GM21576 (cell line): ENCODE measurements at regions not wholly inside any gene's neighbourhood (a gene's known extent, or its start where the extent isn't known, plus 50 kb on each side); places are given as distances from the start of the nearest gene placed in this dataset.
A peak's percentile ranks its signal among the peaks of the same experiment; 100 is the strongest.
"Not testable (repeated sequence)": the region's sequence is repeated elsewhere in the genome, so short reads cannot be mapped to it uniquely, and the experiment has no call there.

Source experiments
- ATAC-seq: cut with Tn5 transposase; IDR thresholded peaks from one replicate; pipeline ENCODE4 v1.9.1; 2021; ENCODE audit warnings: mild to moderate bottlenecking, moderate library complexity; ENCODE audit not compliant: unreplicated experiment

DNA sequence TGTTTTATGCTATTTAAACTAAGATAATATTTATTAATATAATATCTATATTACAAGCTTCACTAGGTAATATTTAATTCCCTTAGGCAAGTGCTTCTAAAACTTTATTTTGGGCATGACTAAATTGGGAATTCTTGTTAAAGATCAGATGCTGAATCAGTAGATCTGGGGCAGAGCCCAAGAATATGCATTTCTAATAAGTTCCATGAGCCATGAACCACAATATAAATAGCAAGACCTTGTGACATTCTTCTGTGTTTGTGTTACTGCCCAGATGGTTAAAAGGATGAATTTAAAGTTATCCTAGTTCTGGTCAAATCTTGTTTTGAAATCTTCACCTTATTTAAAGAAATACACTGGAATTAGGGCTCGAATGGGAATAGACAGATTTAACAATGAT, 258.4 kb upstream of the CACNA2D1 start:
- ATAC-seq: no peak

DNA sequence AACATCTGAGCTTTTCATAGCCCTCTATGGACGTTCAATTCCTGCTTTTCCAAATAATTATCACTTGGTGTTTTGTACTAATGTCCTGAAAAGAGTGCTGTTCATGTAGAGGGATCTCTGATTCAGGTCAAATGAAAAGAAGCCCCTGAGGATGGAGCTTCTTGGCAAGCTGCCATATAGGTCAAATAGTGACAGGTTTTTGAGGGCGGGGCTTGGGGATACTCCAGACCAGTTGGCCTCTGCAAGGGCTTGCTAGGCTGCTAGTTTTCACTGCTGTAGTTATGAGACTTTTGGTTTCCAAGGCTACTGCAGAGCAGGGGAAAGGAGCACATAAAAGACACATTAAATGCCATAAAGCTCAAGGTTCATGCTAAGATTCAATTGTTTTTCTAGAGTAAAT, 257.2 kb upstream of the CACNA2D1 start:
- ATAC-seq: no peak

DNA sequence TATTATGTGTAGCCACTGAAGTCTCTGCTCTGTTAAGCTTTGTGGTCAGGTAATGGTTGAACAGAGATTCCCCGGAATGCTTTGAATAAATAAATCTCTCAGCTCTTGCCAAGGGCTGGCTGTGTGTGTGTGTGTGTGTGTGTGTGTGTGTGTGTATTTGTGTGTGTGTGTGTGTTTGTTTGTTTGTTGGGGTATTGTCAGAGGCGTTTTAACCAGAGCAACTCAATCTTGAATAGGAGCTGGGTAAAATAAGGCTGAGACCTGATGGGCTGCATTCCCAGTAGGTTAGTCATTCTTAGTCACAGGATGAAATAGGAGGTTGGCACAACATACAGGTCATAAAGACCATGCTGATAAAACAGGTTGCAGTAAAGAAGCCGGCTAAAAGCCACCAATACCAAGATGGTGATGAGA, 256.2 kb upstream of the CACNA2D1 start:
- no peak for ATAC-seq

DNA sequence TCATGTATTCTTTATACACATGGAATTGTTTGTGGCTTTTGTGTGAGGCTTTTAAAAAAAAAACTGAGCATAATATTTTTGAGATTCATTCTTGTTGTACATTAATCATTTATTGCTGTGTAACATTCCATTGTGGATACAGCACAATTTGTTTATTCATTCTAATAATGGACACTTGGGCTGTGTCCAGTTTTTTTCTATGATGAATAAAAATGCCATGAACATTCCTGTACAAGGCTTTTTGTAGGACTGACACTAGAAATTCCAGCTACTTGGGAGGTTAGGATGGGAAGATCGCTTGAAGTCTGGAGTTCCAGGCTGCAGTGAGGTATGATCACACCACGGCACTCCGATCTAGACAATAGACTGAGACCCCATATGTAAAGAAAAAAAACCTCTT, 254.3 kb upstream of the CACNA2D1 start:
- ATAC-seq: no peak

DNA sequence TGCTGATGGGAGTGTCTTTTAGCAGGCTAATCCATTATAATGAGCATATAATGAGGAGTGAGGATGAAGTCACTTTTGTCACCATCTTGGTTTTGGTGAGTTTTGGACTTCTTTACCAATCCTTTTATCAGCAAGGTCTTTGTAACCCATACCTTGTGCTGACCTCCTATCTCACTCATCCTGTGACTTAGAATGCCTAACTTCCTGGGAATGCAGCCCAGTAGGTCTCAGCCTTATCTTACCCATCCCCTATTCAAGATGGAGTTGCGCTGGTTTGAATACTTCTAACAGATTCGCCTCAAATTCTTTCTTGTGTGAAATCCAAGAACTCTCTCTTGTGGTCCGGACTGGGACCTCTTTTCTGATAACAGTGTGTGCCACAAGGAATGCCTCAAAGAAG, 253.1 kb upstream of the CACNA2D1 start:
- no peak for ATAC-seq

DNA sequence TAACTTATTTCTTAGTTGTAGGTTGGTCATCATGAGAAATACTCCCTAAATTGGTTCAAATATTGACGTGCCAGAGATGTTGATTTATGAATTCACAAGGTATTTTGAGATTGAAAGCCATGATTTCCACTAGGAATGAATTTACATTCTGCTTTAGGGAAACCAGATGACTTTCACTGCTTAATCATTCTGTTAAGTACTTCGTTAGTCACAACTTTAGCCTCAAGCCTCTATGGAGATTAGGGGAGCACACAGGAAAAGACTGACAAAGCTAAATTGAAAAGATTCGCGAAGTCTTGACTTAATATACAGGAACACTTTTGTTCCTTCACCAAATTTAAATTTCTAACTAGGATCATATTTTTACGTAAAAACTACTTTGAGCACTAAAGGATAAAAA, 250.4 kb upstream of the CACNA2D1 start:
- no peak for ATAC-seq

DNA sequence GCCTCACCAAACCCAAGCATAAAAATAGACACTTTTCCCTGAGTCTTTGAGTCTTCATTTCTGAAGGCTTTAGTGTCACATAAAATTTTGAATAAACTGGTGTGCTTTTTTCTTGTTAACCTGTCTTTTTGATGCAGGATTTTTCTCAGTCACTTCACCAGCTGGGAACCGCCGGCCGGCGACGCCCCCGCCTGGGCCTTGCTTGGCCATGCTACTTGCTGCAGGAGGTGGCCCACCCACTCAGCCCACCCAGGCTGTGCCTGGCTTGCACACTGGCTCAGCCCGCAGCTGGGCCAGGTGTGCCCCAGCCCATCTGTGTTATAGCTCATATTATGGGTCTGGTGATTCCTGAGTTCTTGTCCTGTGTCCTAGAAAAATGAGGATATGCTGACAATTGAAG, 247.4 kb upstream of the CACNA2D1 start:
- ATAC-seq: no peak

DNA sequence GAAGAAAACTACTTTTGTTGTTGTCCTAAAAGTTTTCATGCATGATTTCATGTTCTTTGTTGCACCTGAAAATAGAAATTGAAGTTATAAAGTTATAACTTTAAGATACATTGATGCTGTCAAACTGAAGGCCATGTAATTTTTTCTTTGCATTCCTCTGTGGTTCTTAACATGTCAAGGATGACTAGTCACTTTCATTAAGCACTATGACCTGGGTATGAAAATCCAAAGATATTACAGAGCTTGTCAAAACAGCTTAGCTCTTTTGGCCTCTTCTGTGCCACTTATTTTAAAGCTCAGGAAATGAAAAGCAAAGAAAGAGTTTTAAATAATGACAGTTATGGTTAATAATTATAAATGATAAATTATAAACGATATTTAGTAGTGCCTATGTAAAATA, 241.6 kb upstream of the CACNA2D1 start:
- no peak for ATAC-seq

DNA sequence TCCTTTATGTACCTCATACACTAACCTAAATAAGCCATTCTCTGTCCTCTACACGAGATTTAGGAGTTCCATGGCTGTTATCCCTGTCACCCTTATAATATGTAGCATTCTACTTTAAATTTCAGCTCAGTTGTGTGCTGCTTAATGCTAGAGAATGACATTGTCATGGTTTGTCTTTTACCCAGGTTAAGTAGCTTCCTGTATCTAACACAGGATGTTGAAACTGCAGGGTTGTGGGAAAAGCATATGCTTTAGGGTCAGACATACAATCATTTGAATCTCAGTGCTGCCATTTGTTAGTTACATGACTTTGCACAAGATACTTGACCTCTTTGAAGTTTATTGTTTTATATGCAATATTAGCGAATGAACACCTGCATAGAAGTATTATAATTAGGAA, 235.1 kb upstream of the CACNA2D1 start:
- no peak for ATAC-seq

DNA sequence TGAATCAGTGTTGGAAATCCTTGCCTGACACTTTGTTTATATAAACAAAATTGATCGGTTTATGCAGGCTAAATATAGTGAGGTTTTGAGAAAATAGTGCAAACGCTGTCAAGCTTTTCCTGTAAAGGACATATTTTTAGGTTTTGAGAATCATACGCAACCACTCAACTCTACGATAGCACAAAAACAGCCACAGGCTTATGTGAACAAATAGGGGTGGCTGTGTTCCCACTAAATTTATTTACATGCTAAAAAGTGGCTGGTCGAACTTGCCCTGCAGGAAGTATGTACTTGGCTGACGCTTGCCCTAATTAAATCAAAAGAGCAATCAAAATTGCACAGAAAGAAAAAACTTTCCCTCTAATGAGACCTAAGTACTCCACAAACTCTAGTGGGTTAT, 234.7 kb upstream of the CACNA2D1 start:
- no peak for ATAC-seq

DNA sequence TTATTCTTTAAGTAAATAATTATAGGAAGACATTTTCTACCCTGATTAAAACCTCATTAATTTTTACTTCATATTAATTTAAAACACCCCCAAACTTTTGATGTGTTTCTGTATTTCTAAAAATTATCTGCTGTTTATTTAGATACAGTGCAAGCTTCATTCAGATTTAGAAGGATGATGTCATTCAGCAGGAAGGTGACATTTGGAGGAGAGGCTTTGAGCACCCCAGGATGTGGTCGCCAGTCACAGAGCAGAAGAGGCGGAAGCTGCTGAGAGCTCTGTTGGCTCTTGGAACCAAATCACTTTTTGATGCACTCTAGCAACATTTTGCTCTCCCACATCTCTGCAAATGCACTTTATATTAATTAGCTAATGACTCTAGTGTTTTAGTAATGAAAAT, 233.9 kb upstream of the CACNA2D1 start:
- ATAC-seq: peak; percentile 67

DNA sequence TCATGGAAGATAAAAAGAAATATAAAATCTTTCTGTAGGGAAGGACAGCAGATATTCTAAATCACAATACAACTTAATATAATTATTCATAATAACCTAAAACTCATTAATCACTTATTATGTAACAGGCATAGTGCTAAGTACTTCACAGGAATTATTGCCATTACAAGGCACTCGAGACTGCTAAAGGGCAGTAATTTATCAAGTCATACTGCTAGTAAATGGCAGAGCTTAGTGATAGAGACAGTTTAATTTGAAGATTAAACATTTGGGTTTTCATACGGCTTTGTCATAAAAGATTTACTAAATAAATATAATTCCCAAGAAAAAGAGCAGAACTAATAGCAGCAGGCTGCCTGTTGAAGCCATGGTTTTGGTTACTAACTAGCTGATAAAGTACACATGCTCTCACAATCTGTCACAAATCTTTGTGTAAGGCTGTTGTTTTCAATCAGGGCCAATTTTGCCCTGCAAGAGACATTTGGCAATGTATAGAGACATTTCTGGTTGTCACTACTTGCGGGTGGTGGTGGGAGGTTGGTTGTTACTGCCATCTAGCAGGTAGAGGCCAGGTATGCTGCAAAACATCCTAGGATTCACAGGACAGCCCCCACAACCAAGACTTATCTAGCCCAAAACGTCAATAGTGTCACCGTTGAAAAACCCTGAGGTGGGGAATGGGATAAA, 233.3 kb upstream of the CACNA2D1 start:
- no peak for ATAC-seq

DNA sequence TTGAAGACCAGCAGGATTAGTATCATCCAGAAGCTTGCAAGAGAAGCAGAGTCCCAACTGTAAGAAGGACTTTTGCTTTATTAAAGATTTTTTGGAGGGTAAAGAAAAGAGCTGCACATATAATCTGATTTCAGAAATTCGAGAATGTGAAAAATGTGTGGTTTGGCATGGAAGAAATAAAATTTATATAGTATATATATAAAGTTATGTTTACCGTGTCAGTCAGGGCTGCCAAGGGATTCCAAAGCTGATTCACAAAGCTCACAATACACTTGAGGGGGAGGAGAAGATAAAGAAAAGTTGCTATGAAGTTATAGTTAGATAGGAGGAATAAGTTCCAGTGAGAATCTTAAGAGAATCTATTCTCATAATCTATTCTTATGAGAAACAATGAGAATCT, 231.8 kb upstream of the CACNA2D1 start:
- no peak for ATAC-seq

DNA sequence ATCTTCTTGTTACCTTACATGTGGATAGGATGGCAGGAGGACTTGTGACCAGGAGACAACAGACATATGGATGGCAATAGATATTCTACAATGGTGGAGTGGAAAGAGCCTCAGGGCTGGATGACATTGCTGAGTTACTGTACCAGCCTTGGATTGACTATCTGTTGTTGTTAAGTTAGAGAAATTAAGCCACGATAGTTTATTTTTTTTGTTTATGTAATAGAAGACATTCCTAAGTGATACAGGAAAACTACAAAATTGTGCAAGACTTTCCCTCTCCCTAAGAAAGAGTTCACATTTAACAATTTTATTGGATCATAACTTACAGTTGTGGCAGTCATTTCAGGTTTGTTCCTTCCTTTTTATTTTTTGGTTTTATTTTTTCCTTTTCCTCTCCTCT, 230.7 kb upstream of the CACNA2D1 start:
- no peak for ATAC-seq

DNA sequence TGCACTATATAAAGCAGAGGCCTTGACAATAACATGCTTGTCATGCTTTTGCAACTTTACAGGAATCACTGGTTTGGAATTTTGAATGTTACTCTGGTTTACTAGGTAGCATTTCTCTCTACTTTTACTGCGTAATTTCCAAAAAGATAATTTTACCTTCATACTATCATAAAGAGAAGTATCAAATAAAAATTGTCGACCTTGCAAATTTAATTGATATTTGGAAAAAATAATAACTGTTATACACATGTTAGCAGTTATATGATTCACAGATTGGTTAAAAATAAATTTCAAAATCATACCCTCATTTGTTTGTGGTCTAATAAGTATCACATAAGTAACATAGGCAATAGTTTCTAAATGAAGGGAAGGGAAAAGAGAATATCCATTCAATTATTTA, 228.5 kb upstream of the CACNA2D1 start:
- ATAC-seq: no peak

DNA sequence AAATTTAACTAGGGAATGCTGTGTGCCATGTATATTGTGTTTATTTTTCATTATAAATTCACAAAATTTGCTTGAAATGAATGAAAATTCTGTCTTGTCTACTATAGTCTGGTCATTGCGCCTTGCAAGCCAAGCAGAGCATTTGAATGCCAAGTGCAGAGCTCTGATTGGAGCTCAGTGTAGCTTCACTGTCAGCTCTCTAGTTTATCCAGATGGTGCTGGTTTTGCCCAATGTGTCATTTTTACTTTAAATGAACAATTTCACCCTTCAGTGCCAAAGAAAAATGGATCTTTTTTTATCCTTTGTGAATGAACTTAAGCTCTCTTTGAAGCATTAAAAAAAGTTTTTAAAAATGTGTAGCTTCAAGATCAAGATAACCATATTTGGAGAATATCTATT, 225.6 kb upstream of the CACNA2D1 start:
- ATAC-seq: no peak

DNA sequence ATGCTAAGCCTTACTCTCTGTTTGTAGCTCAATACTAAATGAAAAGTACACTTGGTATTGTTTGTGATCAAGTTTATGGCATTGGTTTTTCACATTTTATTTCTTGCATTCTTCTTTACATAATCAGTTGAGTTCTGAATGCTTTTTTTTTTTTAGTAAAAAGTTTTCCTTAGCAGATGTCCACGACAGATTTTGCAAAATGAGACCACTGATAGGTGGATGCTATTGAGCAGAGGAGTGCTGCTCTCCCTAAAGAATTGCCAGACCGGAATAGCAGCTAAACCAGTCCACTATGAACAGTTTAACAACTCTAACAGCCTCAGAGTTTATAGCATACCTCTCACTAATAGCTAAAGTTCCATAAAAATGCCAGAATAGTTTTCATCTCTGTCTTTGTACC, 225.1 kb upstream of the CACNA2D1 start:
- ATAC-seq: no peak

DNA sequence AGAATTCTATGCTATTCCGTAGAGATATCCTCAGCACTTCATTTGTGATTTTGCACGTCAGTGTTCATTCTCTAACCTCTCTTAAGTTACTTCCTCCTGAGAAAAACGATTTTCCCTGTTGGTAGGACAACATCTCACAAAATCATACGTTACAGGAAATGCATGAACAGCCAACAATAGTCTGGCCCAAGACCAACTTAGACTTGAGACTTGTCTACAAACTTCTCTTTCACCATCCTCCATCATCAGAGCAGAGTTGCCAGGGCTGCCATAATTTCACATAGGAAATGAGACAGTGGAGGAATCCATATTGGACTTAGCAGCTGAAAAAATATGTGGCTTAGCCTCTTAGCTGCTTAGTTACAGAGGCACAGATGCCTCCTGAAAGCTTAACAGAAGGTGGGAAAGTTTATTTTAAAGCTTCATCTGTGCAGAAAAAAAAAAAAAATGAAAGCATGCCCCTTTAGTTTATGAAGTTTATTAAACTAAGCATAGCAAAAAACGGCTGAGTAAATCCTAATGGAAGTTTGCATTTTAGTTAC, 222.5 kb upstream of the CACNA2D1 start:
- no peak for ATAC-seq

DNA sequence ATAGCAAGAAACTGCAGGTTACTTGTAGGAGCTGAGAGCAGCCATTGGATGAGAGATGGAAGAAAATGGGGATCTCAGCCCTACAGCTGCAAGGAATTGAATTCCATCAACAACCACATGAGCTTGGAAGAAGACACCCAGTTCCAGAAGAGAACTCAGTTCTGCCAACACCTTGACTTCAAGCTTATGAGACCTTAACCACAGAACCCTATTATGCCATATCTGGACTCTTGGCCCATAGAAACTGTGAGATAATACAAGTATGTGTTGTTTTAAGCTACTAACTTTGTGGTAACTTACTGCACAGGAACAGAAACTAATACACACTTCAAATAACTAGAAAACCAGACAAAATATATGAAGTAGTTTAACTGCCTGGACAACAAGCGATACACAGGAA, 212.4 kb upstream of the CACNA2D1 start:
- ATAC-seq: no peak

DNA sequence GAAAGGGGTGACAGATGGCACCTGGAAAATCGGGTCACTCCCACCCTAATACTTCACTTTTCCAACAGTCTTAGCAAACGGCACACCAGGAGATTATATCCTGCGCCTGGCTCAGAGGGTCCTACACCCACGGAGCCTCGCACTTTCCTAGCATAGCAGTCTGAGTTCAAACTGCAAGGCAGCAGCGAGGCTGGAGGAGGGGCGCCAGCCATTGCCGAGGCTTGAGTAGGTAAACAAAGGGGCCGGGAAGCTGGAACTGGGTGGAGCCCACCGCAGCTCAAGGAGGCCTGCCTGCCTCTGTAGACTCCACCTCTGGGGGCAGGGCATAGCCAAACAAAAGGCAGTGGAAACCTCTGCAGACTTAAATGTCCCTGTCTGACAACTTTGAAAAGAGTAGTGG, 206.5 kb upstream of the CACNA2D1 start:
- not testable (repeated sequence) for ATAC-seq

DNA sequence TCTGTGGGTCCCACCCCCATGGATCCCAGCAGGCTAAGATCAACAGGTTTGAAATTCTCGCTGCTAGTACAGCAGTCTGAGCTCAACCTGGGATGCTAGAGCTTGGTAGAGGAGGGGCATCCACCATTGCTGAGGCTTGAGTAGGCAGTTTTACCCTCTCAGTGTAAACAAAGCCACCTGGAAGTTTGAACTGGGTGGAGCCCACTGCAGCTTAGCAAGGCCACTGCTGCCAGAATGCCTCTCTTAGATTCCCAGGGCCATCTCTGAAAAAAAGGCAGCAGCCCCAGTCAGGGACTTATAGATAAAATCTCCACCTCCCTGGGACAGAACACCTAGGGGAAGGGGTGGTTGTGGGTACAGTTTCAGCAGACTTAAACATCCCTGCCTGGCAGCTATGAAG, 190.0 kb upstream of the CACNA2D1 start:
- ATAC-seq: no peak

DNA sequence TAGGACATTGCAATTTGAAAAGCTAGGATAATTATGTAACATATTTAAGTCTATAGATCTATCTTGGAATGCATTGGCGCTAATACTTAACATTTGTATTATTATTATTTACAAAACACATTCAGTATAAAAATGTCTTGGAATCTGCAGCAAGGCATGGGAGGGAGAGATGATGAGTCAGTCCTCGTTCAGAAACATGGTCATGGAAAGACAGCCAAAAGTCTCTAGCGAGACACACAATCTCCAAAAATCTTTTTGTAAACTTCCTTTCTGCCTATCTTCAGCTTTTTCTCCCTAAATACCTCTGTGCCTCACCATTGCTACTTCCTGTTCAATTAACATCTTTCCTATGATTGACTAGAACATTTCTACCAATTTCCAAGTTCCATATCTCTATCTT, 188.4 kb upstream of the CACNA2D1 start:
- ATAC-seq: no peak

DNA sequence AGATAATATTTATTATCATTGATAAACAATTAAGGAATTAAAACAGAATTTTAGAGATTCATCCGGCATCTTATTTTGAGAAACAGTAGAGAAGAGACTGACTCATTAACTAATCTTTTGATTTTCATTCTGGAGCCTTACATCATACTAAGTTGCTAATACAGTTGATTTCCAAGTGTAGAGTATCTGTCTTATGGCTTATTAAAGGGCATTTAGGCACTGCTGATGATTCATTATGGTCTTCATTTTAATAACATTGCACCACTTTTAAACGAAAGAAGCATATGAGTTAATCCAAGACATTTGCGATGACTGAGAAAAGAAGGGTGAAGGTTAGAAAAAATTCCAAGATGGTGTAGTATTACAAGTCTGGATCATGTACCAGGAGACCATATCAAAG, 186.0 kb upstream of the CACNA2D1 start:
- ATAC-seq: no peak
